HepG2 (cell line): ENCODE measurements at regions not wholly inside any gene's neighbourhood (a gene's known extent, or its start where the extent isn't known, plus 50 kb on each side); places are given as distances from the start of the nearest gene placed in this dataset.

ENCODE experiments used
- ETV6 ChIP-seq: sonication (generic); formaldehyde crosslinking; conservative IDR thresholded peaks from 2 replicates; pipeline ENCODE4 v1.4.0; 2020; ENCODE audit warnings: missing genetic modification reagents
- FOXP4 ChIP-seq: sonication (generic); formaldehyde crosslinking; IDR thresholded peaks from 2 replicates; pipeline ENCODE4 v1.4.0; 2020; ENCODE audit warnings: missing genetic modification reagents
- JUND ChIP-seq: sonication (generic); formaldehyde crosslinking; IDR thresholded peaks from 2 replicates; pipeline ENCODE4 v1.8.0; 2022; ENCODE audit warnings: mild to moderate bottlenecking, missing genetic modification reagents
- MAFK ChIP-seq, 2 experiments: IDR thresholded peaks in 1 of 2; conservative IDR thresholded peaks in 1 of 2; 2 replicates each; pipeline ENCODE4 v1.6.1; 2011; ENCODE audit warnings: improper control_type of control experiment in 2 of 2, low read length in 2 of 2
- ZNF530 ChIP-seq: sonication (generic); formaldehyde crosslinking; IDR thresholded peaks from 2 replicates; pipeline ENCODE4 v1.5.0; 2020; ENCODE audit warnings: low read depth, mild to moderate bottlenecking, missing genetic modification reagents
- TF ChIP-seq, protein P1 (sequence below), 2 experiments: IDR thresholded peaks; 2 replicates each; pipeline ENCODE4 v1.6.1; 2011 to 2012; ENCODE audit warnings: low read length in 2 of 2, borderline replicate concordance in 1 of 2, low read depth in 1 of 2, mild to moderate bottlenecking in 1 of 2, moderate library complexity in 1 of 2

DNA sequence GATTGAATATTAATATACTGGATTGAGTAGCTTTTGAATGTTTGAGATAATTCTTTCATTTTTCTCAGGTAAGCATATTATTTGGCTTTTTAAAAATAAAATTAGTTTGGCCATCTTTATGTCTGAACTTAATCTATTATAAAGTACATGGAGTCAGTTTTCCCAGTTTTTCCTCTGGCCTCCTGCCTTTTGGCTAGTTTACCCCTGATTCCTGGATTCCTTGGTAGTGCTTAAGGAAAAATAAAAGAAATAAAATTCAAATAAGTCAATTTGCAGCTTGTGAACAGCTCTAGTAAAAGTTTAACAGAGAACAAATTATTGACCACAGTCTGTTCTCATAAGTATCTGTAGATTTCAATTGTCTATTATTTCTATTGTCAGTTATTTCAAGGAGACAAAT is 89.4 kb downstream of the COL6A6 start:
- TF ChIP-seq ETV6 (CRISPR knock-in tag) (no peak), JUND (CRISPR knock-in tag) (no peak), FOXP4 (no peak), MAFK (conservative IDR thresholded peaks at IDR 0.05 in 1 of 2, IDR thresholded peaks at IDR 0.05 in 1 of 2; ENCODE audit: low read length in 2 of 2) (no peak), ZNF530 (CRISPR knock-in tag) (no peak)
- TF ChIP-seq, protein P1, sequence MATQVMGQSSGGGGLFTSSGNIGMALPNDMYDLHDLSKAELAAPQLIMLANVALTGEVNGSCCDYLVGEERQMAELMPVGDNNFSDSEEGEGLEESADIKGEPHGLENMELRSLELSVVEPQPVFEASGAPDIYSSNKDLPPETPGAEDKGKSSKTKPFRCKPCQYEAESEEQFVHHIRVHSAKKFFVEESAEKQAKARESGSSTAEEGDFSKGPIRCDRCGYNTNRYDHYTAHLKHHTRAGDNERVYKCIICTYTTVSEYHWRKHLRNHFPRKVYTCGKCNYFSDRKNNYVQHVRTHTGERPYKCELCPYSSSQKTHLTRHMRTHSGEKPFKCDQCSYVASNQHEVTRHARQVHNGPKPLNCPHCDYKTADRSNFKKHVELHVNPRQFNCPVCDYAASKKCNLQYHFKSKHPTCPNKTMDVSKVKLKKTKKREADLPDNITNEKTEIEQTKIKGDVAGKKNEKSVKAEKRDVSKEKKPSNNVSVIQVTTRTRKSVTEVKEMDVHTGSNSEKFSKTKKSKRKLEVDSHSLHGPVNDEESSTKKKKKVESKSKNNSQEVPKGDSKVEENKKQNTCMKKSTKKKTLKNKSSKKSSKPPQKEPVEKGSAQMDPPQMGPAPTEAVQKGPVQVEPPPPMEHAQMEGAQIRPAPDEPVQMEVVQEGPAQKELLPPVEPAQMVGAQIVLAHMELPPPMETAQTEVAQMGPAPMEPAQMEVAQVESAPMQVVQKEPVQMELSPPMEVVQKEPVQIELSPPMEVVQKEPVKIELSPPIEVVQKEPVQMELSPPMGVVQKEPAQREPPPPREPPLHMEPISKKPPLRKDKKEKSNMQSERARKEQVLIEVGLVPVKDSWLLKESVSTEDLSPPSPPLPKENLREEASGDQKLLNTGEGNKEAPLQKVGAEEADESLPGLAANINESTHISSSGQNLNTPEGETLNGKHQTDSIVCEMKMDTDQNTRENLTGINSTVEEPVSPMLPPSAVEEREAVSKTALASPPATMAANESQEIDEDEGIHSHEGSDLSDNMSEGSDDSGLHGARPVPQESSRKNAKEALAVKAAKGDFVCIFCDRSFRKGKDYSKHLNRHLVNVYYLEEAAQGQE (IDR thresholded peaks at IDR 0.05; ENCODE audit: borderline replicate concordance in 1 of 2, low read depth in 1 of 2, low read length in 2 of 2), result no peak
